CD4-positive, alpha-beta T cell treated with Interleukin-4 for 1 hour (primary cell): ENCODE measurements at regions not wholly inside any gene's neighbourhood (a gene's known extent, or its start where the extent isn't known, plus 50 kb on each side); places are given as distances from the start of the nearest gene placed in this dataset.

Experiments used
- DNase-seq, 2 donors: peaks; one replicate each; pipeline ENCODE4 v3.0.0-alpha.2; 2020 to 2022

GRCh38 chr2:120401275-120402066 is 55.5 kb downstream of the INHBB start:
- no peak for DNase-seq

DNA sequence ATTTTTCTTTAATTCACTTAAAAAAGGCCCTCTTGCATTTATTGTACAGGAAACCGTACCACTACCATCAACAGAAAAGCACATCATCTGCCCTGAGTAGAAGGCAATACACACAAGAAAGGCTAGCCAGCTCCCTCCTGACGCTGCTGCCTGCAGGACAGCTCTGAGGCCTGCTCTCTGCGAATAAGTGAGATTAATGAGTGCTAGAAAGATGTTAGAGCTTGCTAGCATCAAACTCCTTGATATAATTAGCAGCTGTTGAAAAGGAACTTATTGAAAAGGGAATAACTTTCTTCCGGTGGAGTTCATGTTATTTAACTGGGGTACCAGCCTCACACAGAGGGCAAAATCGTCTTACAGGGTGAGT is 56.1 kb downstream of the INHBB start:
- no peak for DNase-seq

GRCh38 chr2:120402508-120402907 is 56.6 kb downstream of the INHBB start:
- DNase-seq, result no peak

- DNase-seq, result no peak
These were observed 57.3 kb downstream of the INHBB start for GRCh38 chr2:120403261-120403660.

- DNase-seq, result no peak
These were observed 57.7 kb downstream of the INHBB start for GRCh38 chr2:120403676-120404075.

DNA sequence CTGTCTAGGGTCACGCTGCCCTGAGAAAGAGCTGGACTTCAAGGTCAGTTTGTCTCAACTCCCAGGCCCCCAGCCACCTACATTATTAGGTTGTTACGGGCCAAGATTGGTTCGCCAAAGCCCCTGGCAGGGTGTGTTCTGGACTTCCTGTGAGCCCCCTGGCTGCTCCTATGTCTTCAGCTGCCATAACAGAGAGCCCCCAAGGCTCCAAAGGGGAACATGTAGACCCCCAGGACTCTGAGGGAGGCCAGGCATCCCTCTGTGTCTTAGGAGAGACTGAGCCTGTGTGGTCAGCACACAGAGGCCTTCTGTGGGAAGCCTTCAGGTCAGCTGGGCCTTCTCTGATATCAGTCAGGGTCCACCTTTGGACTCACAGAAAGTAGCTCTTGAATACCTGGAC is 58.3 kb downstream of the INHBB start:
- no peak for DNase-seq

GRCh38 chr2:120404941-120405758 is 59.2 kb downstream of the INHBB start:
- DNase-seq, result no peak

DNA sequence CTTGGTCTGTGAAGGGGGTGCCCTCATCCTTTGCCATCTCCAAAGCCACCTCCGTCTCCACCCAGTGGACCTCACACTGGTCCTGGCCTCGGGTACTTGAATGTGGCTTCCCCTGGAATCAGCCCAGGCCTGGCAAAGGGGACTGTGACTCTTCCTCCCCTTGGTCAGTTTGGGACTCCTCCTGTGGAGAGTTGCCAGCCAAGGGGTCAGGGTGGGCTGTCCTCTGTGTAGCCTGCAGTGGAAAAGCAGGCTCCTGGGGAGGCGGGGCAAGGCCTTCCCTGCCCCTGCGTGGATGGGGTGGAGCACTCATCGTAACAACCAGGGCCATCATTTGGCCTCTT is 59.8 kb downstream of the INHBB start:
- DNase-seq, result no peak

DNA sequence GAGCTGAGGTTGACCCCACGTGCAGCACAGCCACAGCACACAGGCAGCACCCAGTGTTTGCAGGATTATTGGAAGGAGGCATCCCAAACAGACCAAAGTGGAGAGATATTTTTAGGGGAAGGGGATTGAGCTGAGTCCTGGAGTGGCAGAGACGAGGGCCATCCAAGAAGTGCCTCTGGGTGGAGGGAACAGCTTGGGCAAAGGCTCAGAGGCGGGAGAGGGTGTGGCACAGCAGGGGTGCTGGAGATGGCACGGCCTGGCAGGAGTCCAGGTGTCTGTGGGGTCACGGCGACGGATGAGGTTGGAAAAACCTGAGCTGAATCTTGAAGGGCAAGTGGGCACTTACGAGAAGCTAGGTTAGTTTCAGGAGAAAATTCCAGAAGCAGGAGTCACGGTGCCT is 60.6 kb downstream of the INHBB start:
- no peak for DNase-seq

GRCh38 chr2:120410487-120410886 is 64.6 kb downstream of the INHBB start:
- no peak for DNase-seq

- DNase-seq, result no peak
These were observed 69.1 kb downstream of the INHBB start for GRCh38 chr2:120415060-120415459.

GRCh38 chr2:120415728-120416509 is 70.0 kb downstream of the INHBB start:
- peak in 1 of 2 donors; percentile 8 for DNase-seq

GRCh38 chr2:120418174-120418787 is 72.3 kb downstream of the INHBB start:
- peak in 1 of 2 donors; percentile 7 for DNase-seq

- DNase-seq, result peak in 1 of 2 donors; percentile 4
These were observed 73.1 kb downstream of the INHBB start for GRCh38 chr2:120419073-120419472.

DNA sequence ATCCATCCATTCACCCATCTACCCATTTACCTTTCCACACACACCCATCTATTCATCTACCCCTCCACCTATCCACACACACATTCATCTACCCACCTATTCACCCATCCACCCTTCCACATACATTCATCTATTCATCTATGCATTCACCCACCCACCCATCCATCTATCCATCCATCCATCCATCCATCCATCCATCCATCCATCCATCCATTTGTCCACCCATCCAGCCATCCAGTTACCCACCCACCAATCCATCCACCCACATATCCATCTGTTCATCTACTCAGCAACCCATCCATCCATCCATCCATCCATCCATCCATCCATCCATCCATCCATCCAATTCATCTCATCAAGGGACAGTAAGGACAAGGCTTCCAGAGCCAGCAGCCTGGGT is 74.0 kb downstream of the INHBB start:
- DNase-seq, result no peak

DNA sequence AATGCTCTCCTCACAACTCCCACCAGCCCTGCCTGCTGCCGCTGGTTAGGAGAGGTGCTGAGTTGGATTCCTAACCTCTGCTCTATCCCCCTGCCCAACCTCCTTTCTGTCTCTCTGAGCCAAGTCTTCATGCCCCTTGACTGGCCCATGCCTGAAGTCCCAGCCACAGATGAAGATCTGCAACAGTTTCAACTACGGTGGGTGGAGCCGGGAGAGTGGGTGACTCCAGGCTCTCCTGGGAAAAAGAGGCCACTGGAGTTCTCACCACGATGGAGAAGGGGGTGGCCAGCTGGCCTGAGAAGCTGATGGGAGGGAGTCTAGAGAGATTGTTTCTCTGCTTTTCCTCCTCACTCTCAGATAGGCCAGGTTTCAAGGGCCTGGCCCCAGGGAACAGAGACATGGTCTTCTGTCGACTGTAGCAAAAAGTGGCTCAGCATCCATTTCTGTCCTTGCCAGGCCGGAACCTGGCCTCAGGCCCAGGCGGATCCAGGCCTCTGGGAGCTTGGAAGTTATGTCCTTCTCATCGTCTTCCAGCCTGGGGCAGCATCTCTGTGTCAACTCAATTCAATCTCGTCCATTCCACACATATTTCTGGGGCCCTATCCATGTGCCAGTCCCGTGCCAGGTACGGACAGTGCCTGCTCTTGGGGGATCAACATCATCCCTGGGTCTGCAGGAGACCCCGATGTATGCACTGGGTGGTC is 75.3 kb downstream of the INHBB start:
- DNase-seq, result peak in 1 of 2 donors; percentile 2

DNA sequence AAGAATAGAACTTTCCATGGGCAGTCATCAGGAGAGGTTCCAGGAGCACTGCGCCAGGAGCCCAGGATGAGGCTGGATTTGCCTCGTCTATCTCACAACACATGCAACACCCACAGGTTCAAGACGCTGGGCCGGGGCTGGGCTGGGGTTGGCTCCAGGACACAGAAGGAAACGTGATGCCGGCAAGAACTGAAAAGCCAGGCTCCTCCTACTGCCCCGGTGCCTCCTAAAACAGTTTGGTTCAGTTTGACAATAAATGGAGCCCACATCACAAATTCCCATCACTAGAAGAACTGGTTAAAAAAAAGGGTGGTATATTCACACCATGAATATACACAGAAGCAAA is 75.9 kb downstream of the INHBB start:
- DNase-seq, result no peak

GRCh38 chr2:120422465-120423160 is 76.7 kb downstream of the INHBB start:
- peak in 1 of 2 donors; percentile 10 for DNase-seq

DNA sequence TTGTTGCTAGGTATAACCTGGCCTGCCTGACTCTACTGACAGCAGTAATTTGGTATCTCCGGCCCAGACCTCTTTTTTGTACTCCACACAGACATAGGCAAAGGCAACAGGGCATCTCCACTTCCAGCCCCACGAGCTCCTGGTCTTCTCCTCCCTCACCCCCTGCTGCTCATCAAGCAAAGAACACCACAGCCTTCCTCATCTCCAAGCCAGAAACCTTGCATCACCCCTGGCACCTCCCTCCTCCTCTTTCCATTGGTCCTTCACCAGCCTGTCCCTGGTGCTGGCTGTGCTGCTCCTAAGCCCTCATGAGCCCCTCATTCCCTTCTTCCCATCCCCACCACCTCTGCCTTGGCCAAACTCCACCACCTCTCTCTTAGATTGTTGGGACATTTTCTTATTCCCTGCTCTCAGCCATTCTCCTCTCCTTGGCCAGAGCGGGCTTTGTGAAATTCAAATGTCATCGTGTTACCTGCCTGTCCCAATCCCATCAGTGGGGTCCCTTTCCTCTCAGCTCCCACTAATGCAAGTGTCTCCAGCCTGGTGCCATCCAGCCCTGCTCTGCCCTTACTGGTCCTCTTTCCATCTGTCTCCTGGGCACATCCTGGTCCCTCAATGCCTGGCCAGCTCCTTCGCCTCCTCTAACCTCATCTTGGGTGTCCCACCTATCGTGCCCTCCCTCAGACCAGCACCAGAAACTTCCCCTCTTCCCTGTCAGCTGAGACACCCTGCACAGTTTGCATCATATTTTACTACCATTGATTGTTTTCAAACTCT is 77.4 kb downstream of the INHBB start:
- DNase-seq, result peak in 1 of 2 donors; percentile 9

- DNase-seq, result peak in 1 of 2 donors; percentile 10
These were observed 78.4 kb downstream of the INHBB start for GRCh38 chr2:120424274-120424796.

DNA sequence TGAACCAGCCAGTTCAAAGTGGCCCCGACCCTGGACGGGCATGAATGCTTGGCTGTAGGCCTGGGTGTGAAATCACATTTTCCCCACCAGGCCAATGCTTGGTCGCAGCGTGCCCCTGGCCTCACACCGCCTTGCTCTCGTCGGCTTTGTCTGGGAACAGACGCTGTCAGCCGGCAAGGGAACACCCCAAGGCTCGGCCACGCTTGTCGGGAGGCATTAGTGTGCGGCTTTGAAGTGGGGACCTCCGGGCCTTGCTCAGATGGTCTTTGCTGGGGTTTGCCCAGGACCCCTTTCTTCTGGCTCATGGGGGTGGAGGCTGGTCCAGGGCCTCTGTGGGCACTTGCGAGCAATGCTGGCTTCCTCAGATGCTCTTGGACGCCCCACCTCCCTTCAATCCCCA is 79.1 kb downstream of the INHBB start:
- DNase-seq, result peak in 1 of 2 donors; percentile 1
